Neural progenitor cell (in vitro differentiated cells): ENCODE measurements at regions not wholly inside any gene's neighbourhood (a gene's known extent, or its start where the extent isn't known, plus 50 kb on each side); places are given as distances from the start of the nearest gene placed in this dataset.
A peak's percentile ranks its signal among the peaks of the same experiment; 100 is the strongest.

Source experiments
- DNase-seq: peaks from one replicate; pipeline ENCODE4 v3.0.0-alpha.2; 2016; ENCODE audit warnings: low spot score
- H2AFZ ChIP-seq: fragments of 200-600 bp; sonication (generic); replicated peaks from 2 replicates; pipeline ENCODE4 v1.6.1; 2016; ENCODE audit warnings: antibody characterized with exemption
- H3F3A ChIP-seq: fragments of 200-600 bp; sonication (generic); 2 replicates; pipeline ENCODE4 v1.6.1; 2016; ENCODE audit warnings: antibody characterized with exemption, low read depth
- H3K27ac ChIP-seq: fragments of 200-600 bp; sonication (generic); 2 replicates; pipeline ENCODE4 v1.5.1; 2016; ENCODE audit warnings: mild to moderate bottlenecking
- H3K27me3 ChIP-seq: fragments of 200-600 bp; sonication (generic); 2 replicates; pipeline ENCODE4 v1.6.1; 2016; ENCODE audit warnings: mild to moderate bottlenecking, moderate library complexity
- H3K36me3 ChIP-seq: fragments of 200-600 bp; sonication (generic); 2 replicates; pipeline ENCODE4 v1.5.1; 2016
- H3K4me1 ChIP-seq: fragments of 200-600 bp; sonication (generic); 2 replicates; pipeline ENCODE4 v1.6.1; 2016; ENCODE audit warnings: mixed run types
- H3K4me2 ChIP-seq: fragments of 200-600 bp; sonication (generic); 2 replicates; pipeline ENCODE4 v1.6.1; 2016
- H3K4me3 ChIP-seq: fragments of 200-600 bp; sonication (generic); 2 replicates; pipeline ENCODE4 v1.5.1; 2016
- H3K79me2 ChIP-seq: fragments of 200-600 bp; sonication (generic); 2 replicates; pipeline ENCODE4 v1.6.1; 2016; ENCODE audit warnings: low read depth
- H3K9ac ChIP-seq: fragments of 200-600 bp; sonication (generic); 2 replicates; pipeline ENCODE4 v1.6.1; 2016
- H3K9me3 ChIP-seq: fragments of 200-600 bp; sonication (generic); 2 replicates; pipeline ENCODE4 v1.5.1; 2016; ENCODE audit warnings: low read depth
- H4K20me1 ChIP-seq: fragments of 200-600 bp; sonication (generic); 2 replicates; pipeline ENCODE4 v1.6.1; 2016; ENCODE audit warnings: low read depth
- H3K27ac Mint-ChIP-seq: 3 replicates; pipeline ENCODE4 v1.8.0; 2021; ENCODE audit warnings: mixed read lengths
- H3K27me3 Mint-ChIP-seq: 2 replicates; pipeline ENCODE4 v1.8.0; 2022; ENCODE audit warnings: low read depth, mild to moderate bottlenecking, inconsistent platforms, moderate library complexity, mixed read lengths; ENCODE audit not compliant: insufficient read depth
- H3K36me3 Mint-ChIP-seq: 3 replicates; pipeline ENCODE4 v1.8.0; 2021; ENCODE audit warnings: mixed read lengths
- H3K4me1 Mint-ChIP-seq: 3 replicates; pipeline ENCODE4 v1.8.0; 2021; ENCODE audit warnings: mixed read lengths
- H3K4me3 Mint-ChIP-seq: 3 replicates; pipeline ENCODE4 v1.8.0; 2021; ENCODE audit warnings: mild to moderate bottlenecking, moderate library complexity, mixed read lengths
- H3K9me3 Mint-ChIP-seq: 3 replicates; pipeline ENCODE4 v1.8.0; 2020; ENCODE audit warnings: mixed read lengths
- EZH2 ChIP-seq: fragments of 200-600 bp; sonication (generic); IDR thresholded peaks from 2 replicates; pipeline ENCODE4 v1.6.1; 2017; ENCODE audit warnings: antibody characterized with exemption, mild to moderate bottlenecking, moderate library complexity
- EZH2phosphoT487 ChIP-seq: fragments of 200-600 bp; sonication (generic); IDR thresholded peaks from 2 replicates; pipeline ENCODE4 v1.6.1; 2017; ENCODE audit warnings: antibody characterized with exemption
- TF ChIP-seq, protein P1 (sequence below): fragments of 200-600 bp; sonication (generic); IDR thresholded peaks from 2 replicates; pipeline ENCODE4 v1.5.1; 2017; ENCODE audit warnings: antibody characterized with exemption, mild to moderate bottlenecking

DNA sequence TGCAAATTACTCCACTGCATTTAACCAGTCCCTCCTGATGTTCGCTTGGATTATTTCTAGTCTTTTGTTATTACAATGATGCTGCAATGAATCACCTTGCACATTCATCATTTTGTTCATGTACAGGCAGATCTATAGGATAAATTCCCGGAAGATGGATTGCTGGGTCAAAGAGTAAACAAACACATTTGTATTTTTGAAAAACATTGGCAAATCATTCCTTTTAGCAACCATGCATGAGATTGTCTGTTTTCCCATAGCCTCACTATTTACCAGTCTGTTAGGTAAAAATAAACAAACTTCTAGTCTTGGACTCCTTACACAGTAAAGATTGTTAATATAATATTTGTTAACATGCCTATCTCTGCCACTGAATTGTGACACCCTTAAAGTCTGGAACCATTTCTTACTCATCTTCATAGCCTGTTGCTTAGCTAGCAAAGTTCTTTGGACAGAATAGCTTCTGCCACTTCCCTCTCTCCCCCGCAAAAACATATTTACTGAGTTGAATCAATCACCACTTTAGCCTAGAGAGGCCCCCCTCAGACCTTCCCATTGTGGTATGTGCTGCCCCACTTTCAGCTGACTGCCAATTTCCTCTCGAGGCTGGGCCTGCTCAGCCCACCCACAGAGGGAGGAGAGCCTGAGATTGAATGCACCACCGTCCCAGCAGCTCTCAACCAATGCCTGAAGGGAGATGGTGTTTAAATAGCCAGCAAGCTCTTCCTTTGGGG lies 108.4 kb upstream of the ATXN3L start:
- H3K27me3 Mint-ChIP-seq: no peaks in the 10 kb centered on the region
- H3K9me3 Mint-ChIP-seq: peaks cover 9% of the 10 kb centered on the region
- Histone ChIP-seq H3K9me3 (no peaks in the 10 kb centered on the region), H3K9ac (no peak overlapping the region), H3K27ac (no peak overlapping the region), H3K79me2 (no peaks in the 10 kb centered on the region), H3K4me1 (peaks cover 13% of the 10 kb centered on the region), H3F3A (no peaks in the 10 kb centered on the region), H4K20me1 (no peaks in the 10 kb centered on the region), H3K27me3 (no peaks in the 10 kb centered on the region), H2AFZ (peak overlapping the region; percentile 77), H3K36me3 (no peaks in the 10 kb centered on the region), H3K4me2 (no peak overlapping the region), H3K4me3 (no peak overlapping the region)
- peak; percentile 39 for DNase-seq
- TF ChIP-seq, protein P1, sequence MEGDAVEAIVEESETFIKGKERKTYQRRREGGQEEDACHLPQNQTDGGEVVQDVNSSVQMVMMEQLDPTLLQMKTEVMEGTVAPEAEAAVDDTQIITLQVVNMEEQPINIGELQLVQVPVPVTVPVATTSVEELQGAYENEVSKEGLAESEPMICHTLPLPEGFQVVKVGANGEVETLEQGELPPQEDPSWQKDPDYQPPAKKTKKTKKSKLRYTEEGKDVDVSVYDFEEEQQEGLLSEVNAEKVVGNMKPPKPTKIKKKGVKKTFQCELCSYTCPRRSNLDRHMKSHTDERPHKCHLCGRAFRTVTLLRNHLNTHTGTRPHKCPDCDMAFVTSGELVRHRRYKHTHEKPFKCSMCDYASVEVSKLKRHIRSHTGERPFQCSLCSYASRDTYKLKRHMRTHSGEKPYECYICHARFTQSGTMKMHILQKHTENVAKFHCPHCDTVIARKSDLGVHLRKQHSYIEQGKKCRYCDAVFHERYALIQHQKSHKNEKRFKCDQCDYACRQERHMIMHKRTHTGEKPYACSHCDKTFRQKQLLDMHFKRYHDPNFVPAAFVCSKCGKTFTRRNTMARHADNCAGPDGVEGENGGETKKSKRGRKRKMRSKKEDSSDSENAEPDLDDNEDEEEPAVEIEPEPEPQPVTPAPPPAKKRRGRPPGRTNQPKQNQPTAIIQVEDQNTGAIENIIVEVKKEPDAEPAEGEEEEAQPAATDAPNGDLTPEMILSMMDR: no peak
- TF ChIP-seq EZH2phosphoT487 (no peak), EZH2 (no peak)
- H3K4me1 Mint-ChIP-seq: peaks cover 19% of the 10 kb centered on the region
- H3K27ac Mint-ChIP-seq: peak overlapping the region; percentile 59
- no peaks in the 10 kb centered on the region for H3K36me3 Mint-ChIP-seq
- H3K4me3 Mint-ChIP-seq: no peak overlapping the region

DNA sequence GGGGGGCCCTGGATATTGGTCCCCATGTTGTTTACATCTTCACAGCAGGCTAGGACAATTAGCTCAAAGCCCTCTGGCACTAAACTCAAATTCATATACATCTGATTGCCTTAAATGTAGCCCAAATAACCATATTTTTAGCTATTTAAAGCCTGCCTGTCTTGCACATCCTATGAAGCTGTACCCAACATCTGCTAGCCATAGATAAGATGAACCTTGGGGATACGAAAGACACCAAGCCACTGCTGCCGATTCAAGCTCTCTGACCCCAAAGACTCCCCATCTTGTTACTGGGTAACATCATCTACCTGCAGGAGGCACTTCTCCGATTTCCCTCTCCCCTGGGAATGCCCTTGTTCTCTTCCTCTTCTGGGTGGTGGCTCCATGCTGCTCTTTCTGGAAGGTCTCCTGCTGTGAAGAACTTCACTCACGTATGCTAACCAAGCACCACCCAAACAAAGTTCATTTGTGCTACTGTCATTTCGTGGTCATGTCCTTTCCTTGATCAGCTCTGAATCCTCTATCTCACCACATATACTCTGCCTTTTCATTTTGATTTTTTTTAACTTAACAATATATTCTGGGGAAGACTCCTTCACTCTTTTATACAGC lies 107.7 kb upstream of the ATXN3L start:
- Mint-ChIP-seq H3K27ac (no peak overlapping the region), H3K4me3 (no peak overlapping the region), H3K4me1 (peaks cover 19% of the 10 kb centered on the region), H3K27me3 (no peaks in the 10 kb centered on the region), H3K36me3 (no peaks in the 10 kb centered on the region), H3K9me3 (peaks cover 4% of the 10 kb centered on the region)
- Histone ChIP-seq H3K27me3 (no peaks in the 10 kb centered on the region), H3K36me3 (no peaks in the 10 kb centered on the region), H3F3A (no peaks in the 10 kb centered on the region), H3K27ac (no peak overlapping the region), H3K4me1 (peaks cover 13% of the 10 kb centered on the region), H3K9ac (no peak overlapping the region), H4K20me1 (no peaks in the 10 kb centered on the region), H3K4me2 (no peak overlapping the region), H3K9me3 (no peaks in the 10 kb centered on the region), H3K4me3 (no peak overlapping the region), H3K79me2 (no peaks in the 10 kb centered on the region), H2AFZ (no peak overlapping the region)
- DNase-seq: no peak
- TF ChIP-seq EZH2: no peak
- TF ChIP-seq EZH2phosphoT487: no peak
- TF ChIP-seq, protein P1: no peak

DNA sequence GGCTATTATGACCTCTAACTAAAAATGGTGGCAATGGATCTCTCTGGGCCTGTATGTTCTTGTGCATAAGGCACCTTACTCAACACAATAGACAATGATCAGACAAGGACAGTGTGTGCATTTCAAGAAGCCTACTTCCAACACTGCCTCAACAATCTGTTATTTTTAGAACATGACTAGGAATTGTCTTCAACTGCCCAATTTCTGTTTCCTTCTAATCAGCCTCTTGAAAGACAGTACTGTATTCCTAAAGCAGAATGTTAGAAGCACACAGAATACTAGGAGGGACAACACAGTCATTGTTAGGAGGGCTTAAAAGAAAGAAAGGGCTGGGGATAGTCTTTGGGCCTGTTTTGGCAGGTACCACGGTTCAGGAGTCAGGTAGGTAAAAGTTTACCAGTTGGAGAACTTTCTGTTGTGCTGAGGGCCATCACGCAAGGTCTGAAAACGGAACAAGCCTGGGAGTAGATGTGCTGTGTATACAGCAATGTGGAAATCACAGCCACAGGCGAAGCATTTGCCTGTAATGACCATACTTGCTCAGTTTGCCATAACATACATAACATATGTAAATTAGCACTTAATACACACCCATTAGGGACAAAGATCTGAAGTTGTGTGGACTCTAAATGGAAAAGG lies 100.8 kb upstream of the ATXN3L start:
- H3K36me3 ChIP-seq: no peaks in the 10 kb centered on the region
- TF ChIP-seq, protein P1: no peak
- Mint-ChIP-seq H3K27ac (no peak overlapping the region), H3K36me3 (no peaks in the 10 kb centered on the region), H3K4me3 (no peak overlapping the region), H3K4me1 (peaks cover 13% of the 10 kb centered on the region), H3K9me3 (peaks cover 17% of the 10 kb centered on the region), H3K27me3 (no peaks in the 10 kb centered on the region)
- no peak overlapping the region for H3K4me3 ChIP-seq
- no peak overlapping the region for H2AFZ ChIP-seq
- H3F3A ChIP-seq: no peaks in the 10 kb centered on the region
- H3K4me1 ChIP-seq: no peaks in the 10 kb centered on the region
- H3K4me2 ChIP-seq: no peak overlapping the region
- no peak for DNase-seq
- no peaks in the 10 kb centered on the region for H3K9me3 ChIP-seq
- H3K27ac ChIP-seq: no peak overlapping the region
- no peak overlapping the region for H3K9ac ChIP-seq
- H3K79me2 ChIP-seq: no peaks in the 10 kb centered on the region
- no peaks in the 10 kb centered on the region for H4K20me1 ChIP-seq
- H3K27me3 ChIP-seq: no peaks in the 10 kb centered on the region
